Adrenal gland (tissue), 5 donors: ENCODE measurements at regions not wholly inside any gene's neighbourhood (a gene's known extent, or its start where the extent isn't known, plus 50 kb on each side); places are given as distances from the start of the nearest gene placed in this dataset.

Experiments
- POLR2A ChIP-seq, 2 donors: fragments of 450-650 bp; IDR thresholded peaks; one replicate each; pipeline ENCODE4 v1.6.1; 2017; ENCODE audit warnings: antibody characterized with exemption in 2 of 2, mild to moderate bottlenecking in 2 of 2, moderate library complexity in 1 of 2
- TF ChIP-seq, protein P1 (sequence below), 6 experiments: fragments of 450-650 bp in 4 of 6; fragments of 200-600 bp in 2 of 6; sonication (generic) in 1 of 6; IDR thresholded peaks; 1 replicate in 5 of 6; 2 replicates in 1 of 6; pipeline versions ENCODE4 v1.5.1 to v1.8.0; 2016 to 2021; ENCODE audit warnings: antibody characterized with exemption in 6 of 6, mild to moderate bottlenecking in 2 of 6, moderate library complexity in 1 of 6
- donor health status: DM: no; HTN: no; CAD: no.

GRCh38 chr2:22832196-22832595 lies 552.8 kb upstream of the KLHL29 start:
- TF ChIP-seq, protein P1, sequence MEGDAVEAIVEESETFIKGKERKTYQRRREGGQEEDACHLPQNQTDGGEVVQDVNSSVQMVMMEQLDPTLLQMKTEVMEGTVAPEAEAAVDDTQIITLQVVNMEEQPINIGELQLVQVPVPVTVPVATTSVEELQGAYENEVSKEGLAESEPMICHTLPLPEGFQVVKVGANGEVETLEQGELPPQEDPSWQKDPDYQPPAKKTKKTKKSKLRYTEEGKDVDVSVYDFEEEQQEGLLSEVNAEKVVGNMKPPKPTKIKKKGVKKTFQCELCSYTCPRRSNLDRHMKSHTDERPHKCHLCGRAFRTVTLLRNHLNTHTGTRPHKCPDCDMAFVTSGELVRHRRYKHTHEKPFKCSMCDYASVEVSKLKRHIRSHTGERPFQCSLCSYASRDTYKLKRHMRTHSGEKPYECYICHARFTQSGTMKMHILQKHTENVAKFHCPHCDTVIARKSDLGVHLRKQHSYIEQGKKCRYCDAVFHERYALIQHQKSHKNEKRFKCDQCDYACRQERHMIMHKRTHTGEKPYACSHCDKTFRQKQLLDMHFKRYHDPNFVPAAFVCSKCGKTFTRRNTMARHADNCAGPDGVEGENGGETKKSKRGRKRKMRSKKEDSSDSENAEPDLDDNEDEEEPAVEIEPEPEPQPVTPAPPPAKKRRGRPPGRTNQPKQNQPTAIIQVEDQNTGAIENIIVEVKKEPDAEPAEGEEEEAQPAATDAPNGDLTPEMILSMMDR (IDR thresholded peaks at IDR 0.05), result no peak
- TF ChIP-seq POLR2A (IDR thresholded peaks at IDR 0.05), result no peak
